ENCODE measurements at regions not wholly inside any gene's neighbourhood (a gene's known extent, or its start where the extent isn't known, plus 50 kb on each side); places are given as distances from the start of the nearest gene placed in this dataset.

DNA sequence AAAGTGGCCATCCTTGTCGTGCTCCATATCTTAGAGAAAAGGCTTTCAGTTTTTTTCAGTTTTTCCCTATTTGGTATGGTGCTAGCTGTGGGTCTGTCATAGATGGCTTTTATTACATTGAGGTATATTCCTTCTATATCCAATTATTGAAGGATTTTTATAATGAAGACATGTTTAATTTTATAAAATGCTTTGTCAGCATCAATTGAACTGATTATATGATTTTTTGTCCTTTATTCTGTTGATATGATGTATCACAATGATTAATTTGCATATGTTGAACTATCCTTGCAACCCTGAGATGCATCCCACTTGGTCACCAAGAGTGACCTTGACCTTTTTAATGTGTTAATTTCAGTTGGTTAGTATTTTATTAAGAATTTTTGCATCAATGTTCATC is 55.1 kb upstream of the VGLL2 start:
- intact Hi-C loops (cut with DNase I), result no loop called here
- DNase-seq, result no peak

DNA sequence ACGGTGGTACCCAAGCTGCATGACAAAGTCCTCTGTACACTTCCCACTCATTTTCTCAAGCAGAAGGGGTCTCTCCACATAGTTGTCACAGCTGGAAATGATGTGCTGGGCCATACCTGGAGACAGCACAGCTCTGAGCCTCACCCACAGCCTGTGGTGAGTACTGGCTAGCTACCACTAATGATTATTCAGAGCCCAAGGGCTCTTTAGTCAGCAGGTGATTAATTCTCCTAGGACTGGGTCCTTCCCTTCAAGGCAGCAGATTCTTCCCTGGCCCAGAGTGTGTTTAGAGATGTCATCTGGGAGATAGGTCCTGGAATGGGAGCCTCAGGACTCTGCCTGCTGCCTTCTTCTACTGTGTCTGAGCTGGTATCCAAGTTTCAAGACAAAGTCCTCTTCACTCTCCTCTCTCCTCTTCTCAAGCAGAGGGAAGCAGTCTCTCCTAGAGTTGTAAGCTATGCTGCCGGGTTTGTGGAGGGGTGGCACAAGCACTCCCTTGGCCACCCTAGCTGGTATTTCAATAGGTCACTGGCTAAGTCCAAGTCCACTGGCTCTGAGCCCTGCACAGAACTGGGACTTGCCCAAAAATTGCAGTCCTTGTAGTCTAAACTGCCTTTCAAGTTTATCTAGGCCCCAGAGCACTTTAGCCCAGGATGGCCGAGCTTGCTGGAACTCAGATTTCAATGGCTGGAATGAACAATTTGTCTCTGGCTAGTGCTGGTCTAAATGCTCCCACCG is 49.8 kb upstream of the VGLL2 start:
- intact Hi-C loops (cut with DNase I), result no loop called here
- DNase-seq, result no peak
